Astrocyte of the cerebellum (primary cell): ENCODE measurements at regions not wholly inside any gene's neighbourhood (a gene's known extent, or its start where the extent isn't known, plus 50 kb on each side); places are given as distances from the start of the nearest gene placed in this dataset.

Experiments
- DNase-seq: peaks from one replicate; pipeline ENCODE4 v3.0.0-alpha.2; 2011; ENCODE audit warnings: low read depth
- H3K4me3 ChIP-seq: 2 replicates; pipeline ENCODE4 v1.5.1; 2011; ENCODE audit warnings: mild to moderate bottlenecking, low read depth, low read length, moderate library complexity
- CTCF ChIP-seq: IDR thresholded peaks from 2 replicates; pipeline ENCODE4 v1.5.1; 2012; ENCODE audit warnings: low read length, low read depth, moderate library complexity, mild to moderate bottlenecking; ENCODE audit errors: missing control alignments
- in situ Hi-C: cut with HindIII; loops from 2 replicates; pipeline ENCODE4 v1.10.0; 2017; ENCODE audit warnings: low sequenced_read_pairs

DNA sequence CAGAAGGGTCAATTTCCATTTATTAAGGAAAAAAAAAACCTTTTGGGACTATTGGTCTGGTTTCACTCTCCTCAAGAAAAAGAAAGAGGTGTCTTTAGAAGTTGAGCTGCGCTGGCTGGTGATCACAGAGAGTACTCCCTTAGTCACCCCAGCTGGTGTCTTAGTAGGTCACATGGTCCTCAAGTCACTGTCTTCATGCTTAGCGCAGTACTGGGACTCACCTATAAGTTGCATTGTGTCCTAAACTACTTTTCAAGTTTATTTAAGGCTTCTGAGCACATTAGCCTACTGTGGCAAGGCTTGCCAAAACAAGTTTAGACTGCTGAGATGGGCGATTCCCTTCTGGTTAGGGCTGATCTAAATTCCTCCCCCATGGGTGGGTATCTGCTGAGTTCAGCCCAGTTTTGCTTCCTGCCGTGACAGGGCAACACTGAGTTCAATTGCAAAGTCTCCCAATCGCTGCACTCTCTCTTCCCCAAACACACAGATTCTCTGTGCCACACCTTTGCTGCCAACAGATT lies 824.9 kb upstream of the CRIM1 start:
- in situ Hi-C loops = no loop called here
- no peak for TF ChIP-seq CTCF
- DNase-seq = no peak
- H3K4me3 ChIP-seq = no peak overlapping the region

DNA sequence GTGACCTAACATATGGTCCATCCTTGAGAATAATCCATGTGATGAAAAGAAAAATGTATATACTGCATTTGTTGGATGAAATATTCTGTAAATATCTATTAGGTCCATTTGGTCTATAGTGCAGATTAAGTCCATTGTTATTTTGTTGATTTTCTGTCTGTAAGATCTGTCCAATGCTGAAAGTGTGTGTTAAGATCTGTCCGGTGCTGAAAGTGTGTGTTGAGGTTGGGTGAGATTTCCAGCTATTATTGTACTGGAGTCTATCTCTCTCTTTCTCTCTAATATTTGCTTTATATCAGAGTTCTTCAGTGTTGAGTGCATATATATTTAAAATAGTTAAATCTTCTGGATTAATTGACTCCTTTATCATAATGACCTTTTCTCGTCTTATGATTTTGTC lies 828.8 kb upstream of the CRIM1 start:
- in situ Hi-C loops = no loop called here
- no peak overlapping the region for H3K4me3 ChIP-seq
- no peak for DNase-seq
- TF ChIP-seq CTCF = no peak

DNA sequence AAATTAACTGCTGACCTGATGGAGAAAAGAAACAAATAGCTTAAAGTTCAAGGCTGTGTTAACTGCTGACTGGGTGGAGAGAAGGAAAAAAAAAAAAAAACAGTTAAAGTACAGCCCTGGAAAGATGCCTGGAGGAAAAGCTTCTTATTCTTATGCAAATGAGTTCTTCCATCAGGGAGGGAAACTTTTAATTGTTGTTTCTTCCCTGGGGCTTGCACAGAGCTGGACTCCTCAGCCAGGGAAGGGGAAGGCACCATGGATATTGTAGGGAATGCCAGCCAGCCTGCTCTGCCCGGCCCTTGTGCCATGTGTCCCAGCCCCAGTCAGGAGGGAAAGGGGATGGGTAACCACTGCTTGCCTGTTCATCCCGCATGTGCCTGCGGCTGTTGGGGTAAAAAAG lies 833.1 kb upstream of the CRIM1 start:
- in situ Hi-C loops = no loop called here
- no peak for DNase-seq
- TF ChIP-seq CTCF = no peak
- H3K4me3 ChIP-seq = no peak overlapping the region

DNA sequence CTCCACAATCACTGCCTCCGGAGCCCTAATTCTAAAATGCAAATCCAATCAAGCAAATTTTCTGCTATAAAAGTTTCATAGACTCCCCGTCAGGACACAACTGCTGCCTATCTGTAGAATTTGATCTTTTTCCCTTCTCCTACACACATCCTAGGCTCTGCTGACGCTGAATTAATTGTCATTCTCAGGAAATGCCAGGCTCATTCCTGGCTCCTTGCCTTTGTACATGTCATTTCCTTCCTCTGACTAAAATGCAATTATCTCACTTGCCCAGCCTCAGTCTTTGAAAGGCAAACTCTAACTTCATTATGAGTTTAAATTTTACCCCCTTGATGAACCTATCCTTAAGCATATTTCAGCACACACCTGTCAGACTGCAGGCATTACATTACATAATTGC lies 844.9 kb upstream of the CRIM1 start:
- in situ Hi-C loops = no loop called here
- H3K4me3 ChIP-seq = no peak overlapping the region
- DNase-seq = no peak
- no peak for TF ChIP-seq CTCF

GRCh38 chr2:35508601-35509000 lies 847.0 kb upstream of the CRIM1 start:
- in situ Hi-C loops = no loop called here
- H3K4me3 ChIP-seq = no peak overlapping the region
- no peak for TF ChIP-seq CTCF
- no peak for DNase-seq

DNA sequence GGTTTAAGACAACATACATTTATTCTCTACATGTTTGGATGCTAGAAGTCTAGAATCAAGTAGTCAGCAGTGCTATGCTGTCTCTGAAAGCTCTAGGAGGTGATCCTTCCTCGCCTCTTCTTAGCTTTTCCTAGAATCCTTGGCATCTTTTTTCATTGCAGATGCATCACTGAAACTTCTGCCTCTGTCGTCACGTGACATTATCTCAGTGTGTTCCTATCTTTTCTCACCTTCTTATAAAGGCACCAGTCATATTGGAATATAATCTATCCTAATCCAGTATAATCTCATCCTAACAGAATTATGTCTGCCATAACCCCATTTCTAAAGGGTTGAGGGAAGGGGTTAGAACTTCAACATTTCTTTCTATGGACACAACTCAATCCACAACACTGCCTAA lies 851.2 kb upstream of the CRIM1 start:
- no peak for TF ChIP-seq CTCF
- in situ Hi-C loops = no loop called here
- H3K4me3 ChIP-seq = no peak overlapping the region
- DNase-seq = no peak

GRCh38 chr2:35503738-35504199 lies 851.8 kb upstream of the CRIM1 start:
- no peak overlapping the region for H3K4me3 ChIP-seq
- in situ Hi-C loops = no loop called here
- no peak for TF ChIP-seq CTCF
- no peak for DNase-seq
